K562 (cell line): ENCODE measurements at regions not wholly inside any gene's neighbourhood (a gene's known extent, or its start where the extent isn't known, plus 50 kb on each side); places are given as distances from the start of the nearest gene placed in this dataset.

ENCODE experiments used
- ATAC-seq: fragments of 200-7000 bp; cut with Tn5 transposase; 3 replicates; pipeline ENCODE4 v1.9.1; 2020; ENCODE audit warnings: moderate library complexity
- BruUV-seq: library from RNA; stranded (reverse); fragments of 400-500 nt; replicated peaks from 2 replicates; lab custom pipeline; 2021; lab: Mats Ljungman, UMichigan
- CTCF ChIA-PET: fragments of 300-600 bp; formaldehyde crosslinking; extraction: SDS; loops from one replicate; lab custom pipeline; 2021; ENCODE audit warnings: low intra/inter-chr PET ratio; lab: Yijun Ruan, JAX
- POLR2A ChIA-PET: fragments of 300-600, 350-650 bp; sonication (Branson Sonifier 250); formaldehyde crosslinking; extraction: SDS; loops from one replicate; lab custom pipeline; 2021; ENCODE audit warnings: antibody characterized with exemption, inconsistent platforms; lab: Yijun Ruan, JAX
- DNase-seq, 4 experiments: peaks; one replicate each; pipeline versions ENCODE4 v3.0.0 to v3.0.0-alpha.2; 2011 to 2018; ENCODE audit warnings: low spot score in 3 of 4, mixed read lengths in 3 of 4; ENCODE audit errors: extremely low read depth in 1 of 4
- FAIRE-seq: peaks from 2 replicates; lab custom pipeline; 2011; peaks lifted over from hg19 to GRCh38; lab: Jason Lieb, UNC
- H2AFZ ChIP-seq: 2 replicates; pipeline ENCODE4 v1.6.0; 2011; ENCODE audit warnings: low read depth, low read length, control low read depth, inconsistent platforms
- H3K27ac ChIP-seq: fragments of 200-600 bp; 3 replicates; pipeline ENCODE4 v1.8.0; 2011; ENCODE audit warnings: low read depth, mild to moderate bottlenecking, control low read depth, inconsistent platforms, low read length, moderate library complexity, mixed read lengths; ENCODE audit errors: extremely low read depth
- H3K27me3 ChIP-seq, 2 experiments: fragments of 300-600 bp in 1 of 2; 2 replicates in 1 of 2; 3 replicates in 1 of 2; pipeline versions ENCODE4 v1.6.0 to v1.8.0; 2011; ENCODE audit warnings: inconsistent platforms in 2 of 2, low read length in 2 of 2, mild to moderate bottlenecking in 1 of 2, mixed read lengths in 1 of 2, moderate library complexity in 1 of 2; ENCODE audit not compliant: control insufficient read depth in 2 of 2, insufficient read depth in 2 of 2
- H3K36me3 ChIP-seq: fragments of 300-600 bp; 3 replicates; pipeline ENCODE4 v1.8.0; 2011; ENCODE audit warnings: mild to moderate bottlenecking, low read length, inconsistent platforms; ENCODE audit not compliant: control insufficient read depth, insufficient read depth
- H3K4me1 ChIP-seq, 2 experiments: fragments of 200-600 bp in 1 of 2; replicated peaks in 1 of 2; 2 replicates in 1 of 2; 3 replicates in 1 of 2; pipeline versions ENCODE4 v1.5.1 to v1.8.0; 2011; ENCODE audit warnings: inconsistent platforms in 2 of 2, low read length in 2 of 2, mild to moderate bottlenecking in 1 of 2, mixed read lengths in 1 of 2, moderate library complexity in 1 of 2; ENCODE audit not compliant: control insufficient read depth in 2 of 2, insufficient read depth in 2 of 2
- H3K4me2 ChIP-seq: 2 replicates; pipeline ENCODE4 v1.6.1; 2011; ENCODE audit warnings: low read length, control low read depth, inconsistent platforms, mixed read lengths; ENCODE audit not compliant: insufficient read depth
- H3K4me3 ChIP-seq: fragments of 200-600 bp; sonication (generic), shearing (Covaris generic); 2 replicates; pipeline ENCODE4 v1.5.1; 2016; ENCODE audit warnings: control low read depth, inconsistent platforms
- H3K79me2 ChIP-seq: fragments of 200-600 bp; 3 replicates; pipeline ENCODE4 v1.8.0; 2011; ENCODE audit warnings: low read length, inconsistent platforms; ENCODE audit not compliant: control insufficient read depth, insufficient read depth
- H3K9ac ChIP-seq, 2 experiments: 2 replicates each; pipeline versions ENCODE4 v1.6.0 to v1.6.1; 2011; ENCODE audit warnings: low read depth in 2 of 2, low read length in 2 of 2, control low read depth in 1 of 2, inconsistent platforms in 1 of 2, mild to moderate bottlenecking in 1 of 2, mixed read lengths in 1 of 2; ENCODE audit not compliant: insufficient read depth in 1 of 2
- H3K9me1 ChIP-seq: one replicate; pipeline ENCODE4 v1.6.0; 2011; ENCODE audit warnings: inconsistent platforms, mild to moderate bottlenecking, low read length, moderate library complexity; ENCODE audit not compliant: control insufficient read depth, insufficient read depth
- H3K9me3 ChIP-seq: replicated peaks from 2 replicates; pipeline ENCODE4 v1.5.1; 2011; ENCODE audit warnings: low read depth, low read length, inconsistent platforms; ENCODE audit not compliant: control insufficient read depth, insufficient read depth
- H4K20me1 ChIP-seq: replicated peaks from 2 replicates; pipeline ENCODE4 v1.6.1; 2011; ENCODE audit warnings: low read length, inconsistent platforms, mixed read lengths; ENCODE audit not compliant: control insufficient read depth, insufficient read depth
- BRD9 ChIP-seq: fragments of 450-650 bp; IDR thresholded peaks from 2 replicates; pipeline ENCODE4 v1.6.1; 2018; ENCODE audit warnings: low read depth; ENCODE audit not compliant: partially characterized antibody
- C11orf30 ChIP-seq: fragments of 450-650 bp; IDR thresholded peaks from 2 replicates; pipeline ENCODE4 v1.6.1; 2016; ENCODE audit warnings: low read depth, mild to moderate bottlenecking
- CUX1 ChIP-seq: fragments of 200-800 bp; sonication (Bioruptor generic); IDR thresholded peaks from 2 replicates; pipeline ENCODE4 v1.6.1; 2016; ENCODE audit warnings: missing genetic modification characterization, missing compliant biosample characterization
- HEY1 ChIP-seq: fragments of 250-450 bp; sonication (Bioruptor Pico); IDR thresholded peaks from 2 replicates; pipeline ENCODE4 v1.5.0; 2020; ENCODE audit warnings: mild to moderate bottlenecking, moderate library complexity, borderline replicate concordance
- ZFPM2 ChIP-seq: fragments of 250-450 bp; sonication (Bioruptor Pico); IDR thresholded peaks from 2 replicates; pipeline ENCODE4 v1.5.1; 2022; ENCODE audit warnings: mild to moderate bottlenecking
- ZFX ChIP-seq: sonication (generic); formaldehyde crosslinking; IDR thresholded peaks from 2 replicates; pipeline ENCODE4 v1.8.0; 2022; ENCODE audit warnings: mild to moderate bottlenecking, missing genetic modification reagents, moderate library complexity
- ZNF407 ChIP-seq: fragments of 450-650 bp; IDR thresholded peaks from 2 replicates; pipeline ENCODE4 v1.6.1; 2016; ENCODE audit warnings: low read depth
- ZNF436 ChIP-seq: fragments of 250-450, 450-650 bp; sonication (Bioruptor Pico); formaldehyde crosslinking; IDR thresholded peaks from 2 replicates; pipeline ENCODE4 v1.7.0; 2020; ENCODE audit warnings: mild to moderate bottlenecking
- WGBS: fragments of 100-300 bp; shearing (Covaris generic); methylation state at CpG from one replicate; pipeline ENCODE4 v1.1.6; 2016; ENCODE audit warnings: low coverage, mixed read lengths; ENCODE audit not compliant: insufficient coverage; ENCODE audit errors: missing lambda C conversion rate; 5-methylcytosine and 5-hydroxymethylcytosine counted together
- in situ Hi-C: fragments of 300-500 bp; cut with MboI; formaldehyde crosslinking; loops from 4 replicates; pipeline ENCODE4 v1.15.0; 2018; ENCODE audit warnings: inconsistent platforms, mixed read lengths
- intact Hi-C: fragments of 100-400 bp; cut with micrococcal nuclease; formaldehyde crosslinking; loops from 2 replicates; pipeline ENCODE4 v1.14.2; 2022

- no peak for FAIRE-seq
These were observed 595.7 kb downstream of the ACTL7B start for GRCh38 chr9:108259917-108260675.

More at GRCh38 chr9:108259917-108260675, 595.7 kb downstream of the ACTL7B start:
- ChIA-PET CTCF (no interaction called here), POLR2A (interaction anchor here (0.6 to 1.3 kb wide), 3 partner anchors 10 to 1126 kb away, joined by 3 read pairs; no protein-coding TSS in a partner anchor)
- ATAC-seq, result no peak
- in situ Hi-C loops (no loop called here), intact Hi-C loops (no loop called here)
- Histone ChIP-seq H3K9me1 (no peaks in the 10 kb centered on the region), H3K27ac (no peak overlapping the region), H3K4me3 (no peak overlapping the region), H3K9me3 (no peaks in the 10 kb centered on the region), H4K20me1 (no peaks in the 10 kb centered on the region), H3K4me1 (no peaks in the 10 kb centered on the region), H3K9ac (no peak overlapping the region), H3K36me3 (no peaks in the 10 kb centered on the region), H2AFZ (no peak overlapping the region), H3K79me2 (no peaks in the 10 kb centered on the region), H3K27me3 (peaks cover 0 to 6% of the 10 kb centered on the region in 2 experiments; a peak in 1 of 5 replicates), H3K4me2 (no peak overlapping the region)
- DNase-seq, result no peak
- WGBS, result 0% methylated on average over 5 of the region's 5 CpGs
- TF ChIP-seq ZNF407, result no peak
- TF ChIP-seq HEY1 (CRISPR knock-in tag), result no peak
- no peak for TF ChIP-seq C11orf30
- no peak for TF ChIP-seq ZNF436 (CRISPR knock-in tag)
- no peak for TF ChIP-seq CUX1
- TF ChIP-seq BRD9, result no peak
- TF ChIP-seq ZFX (CRISPR knock-in tag), result no peak
- TF ChIP-seq ZFPM2 (CRISPR knock-in tag), result no peak
- BruUV-seq, result no TSS peak
